ENCODE measurements at regions not wholly inside any gene's neighbourhood (a gene's known extent, or its start where the extent isn't known, plus 50 kb on each side); places are given as distances from the start of the nearest gene placed in this dataset.

- H3K9me3 ChIP-seq (replicated peaks; ENCODE audit: control insufficient read depth, insufficient read depth, low read length), result peaks cover 4% of the 10 kb centered on the region
- H3K4me3 ChIP-seq (replicated peaks in 1 of 3; ENCODE audit: insufficient read depth in 1 of 3, low read depth in 1 of 3, low read length in 3 of 3), result no peak overlapping the region
- no TSS peak for BruUV-seq (replicated peaks)
- intact Hi-C loops (cut with micrococcal nuclease) (no loop called here), dilution Hi-C loops (cut with MboI; ENCODE audit: extremely low pct_ligation_motif_present, low sequenced_read_pairs) (no loop called here)
- H3K4me2 ChIP-seq (ENCODE audit: insufficient read depth, low read length), result no peak overlapping the region
- no peak overlapping the region for H3K9ac ChIP-seq (replicated peaks; ENCODE audit: extremely low read depth, insufficient read depth, low read length)
- ChIA-PET POLR2A (no interaction called here), CTCF (no interaction called here)
- no peak overlapping the region for H3K27ac ChIP-seq (ENCODE audit: insufficient read depth, low read depth, low read length)
- H3K9me1 ChIP-seq (replicated peaks; ENCODE audit: control insufficient read depth, extremely low read depth, insufficient read depth, low read length), result no peaks in the 10 kb centered on the region
- no peak for DNase-seq (ENCODE audit: low read depth, low spot score)
- H4K20me1 ChIP-seq (replicated peaks; ENCODE audit: control insufficient read depth, extremely low read depth, insufficient read depth, low read length), result no peaks in the 10 kb centered on the region
- no peaks in the 10 kb centered on the region for H3K36me3 ChIP-seq (ENCODE audit: control insufficient read depth in 2 of 2, extremely low read depth in 1 of 2, insufficient read depth in 2 of 2, low read length in 2 of 2)
- H3K79me2 ChIP-seq (ENCODE audit: control insufficient read depth, insufficient read depth, low read length), result no peaks in the 10 kb centered on the region
- no peak for FAIRE-seq
- no peaks in the 10 kb centered on the region for H3K4me1 ChIP-seq (ENCODE audit: control insufficient read depth, extremely low read depth, insufficient read depth, low read length)
- H3K27me3 ChIP-seq (ENCODE audit: control insufficient read depth in 2 of 2, insufficient read depth in 2 of 2, low read length in 2 of 2), result no peaks in the 10 kb centered on the region
- H2AFZ ChIP-seq (ENCODE audit: low read depth, low read length), result no peak overlapping the region
- no peak for TF ChIP-seq MYC (IDR thresholded peaks at IDR 0.05; ENCODE audit: low read depth, low read length)
- TF ChIP-seq GATA2 (IDR thresholded peaks at IDR 0.05; ENCODE audit: insufficient read depth, insufficient read length, low read depth, low read length), result no peak
- no peak for TF ChIP-seq MAX (IDR thresholded peaks at IDR 0.05; ENCODE audit: insufficient read depth, insufficient read length)
- no peak for TF ChIP-seq CTCF (IDR thresholded peaks at IDR 0.05; ENCODE audit: extremely low read depth in 1 of 2, insufficient read depth in 1 of 2, low read depth in 1 of 2, low read length in 2 of 2)
- no peak for TF ChIP-seq EZH2 (IDR thresholded peaks at IDR 0.05; ENCODE audit: borderline replicate concordance, low read depth, low read length, severe bottlenecking)
- TF ChIP-seq JUN (IDR thresholded peaks at IDR 0.05; ENCODE audit: borderline replicate concordance, insufficient read depth, insufficient read length, low read depth), result no peak
- no peak for TF ChIP-seq POLR2A (IDR thresholded peaks at IDR 0.05; ENCODE audit: low read depth, low read length)
- no peak for TF ChIP-seq FOS (IDR thresholded peaks at IDR 0.05; ENCODE audit: borderline replicate concordance, insufficient read depth, low read length)
- no peak for TF ChIP-seq POLR2AphosphoS5 (IDR thresholded peaks at IDR 0.05; ENCODE audit: insufficient read depth, low read depth, low read length)
Measured at GRCh38 chr5:26569241-26569928, 469.0 kb downstream of the CDH9 start.
